ENCODE measurements at regions not wholly inside any gene's neighbourhood (a gene's known extent, or its start where the extent isn't known, plus 50 kb on each side); places are given as distances from the start of the nearest gene placed in this dataset.

DNA sequence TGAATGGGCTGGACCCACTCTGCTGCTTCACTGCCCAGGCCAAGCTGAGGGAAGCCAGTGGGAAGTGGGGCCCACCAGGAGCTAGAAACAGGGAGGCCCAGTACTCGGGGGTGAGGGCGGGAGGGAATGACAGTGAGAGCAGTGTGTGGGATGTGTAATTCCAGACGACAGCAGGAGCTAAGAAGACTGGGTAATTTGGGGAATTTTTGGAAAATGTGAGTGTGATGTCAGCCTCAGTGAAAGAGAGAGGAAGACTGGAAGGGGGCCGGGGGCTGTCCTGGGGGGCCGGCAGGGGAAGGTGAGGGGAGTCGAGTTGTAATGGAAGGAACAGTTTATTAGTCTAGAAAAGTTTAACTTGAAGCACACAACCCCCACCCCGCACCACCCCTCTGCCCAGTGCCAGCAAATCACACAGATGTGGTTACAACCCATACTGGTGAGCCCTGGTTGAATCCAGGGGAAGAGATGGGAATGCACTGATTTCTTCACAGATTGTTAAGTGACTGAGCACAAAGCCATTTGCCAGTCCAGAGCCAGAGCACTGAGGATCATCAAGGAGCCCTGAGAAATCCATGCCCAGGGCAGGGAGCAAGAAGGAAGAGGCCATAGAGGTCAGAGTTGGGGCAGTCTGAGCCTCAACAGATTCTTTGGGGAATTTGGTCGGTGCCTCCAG is 76.7 kb upstream of the PKDCC start:
- FAIRE-seq: no peak

DNA sequence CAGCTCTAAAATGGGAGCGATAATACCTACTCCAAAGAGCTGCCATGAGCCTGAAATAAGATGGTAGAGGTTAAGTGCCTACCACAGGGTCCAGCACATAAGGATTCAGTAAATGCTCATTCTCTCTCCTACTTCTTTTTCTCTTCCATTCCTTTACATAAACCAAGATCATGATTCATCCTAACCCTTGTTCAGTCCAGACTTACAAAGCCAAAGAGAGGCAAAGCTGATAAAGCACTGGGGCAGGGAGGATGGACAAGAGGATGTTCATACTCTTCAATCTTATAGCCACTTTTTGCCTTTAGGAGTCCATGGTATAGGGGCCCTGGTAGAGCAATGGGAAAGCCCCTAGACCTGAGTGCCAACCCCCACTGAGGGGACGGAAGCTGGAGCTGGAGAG is 75.6 kb upstream of the PKDCC start:
- FAIRE-seq: no peak

DNA sequence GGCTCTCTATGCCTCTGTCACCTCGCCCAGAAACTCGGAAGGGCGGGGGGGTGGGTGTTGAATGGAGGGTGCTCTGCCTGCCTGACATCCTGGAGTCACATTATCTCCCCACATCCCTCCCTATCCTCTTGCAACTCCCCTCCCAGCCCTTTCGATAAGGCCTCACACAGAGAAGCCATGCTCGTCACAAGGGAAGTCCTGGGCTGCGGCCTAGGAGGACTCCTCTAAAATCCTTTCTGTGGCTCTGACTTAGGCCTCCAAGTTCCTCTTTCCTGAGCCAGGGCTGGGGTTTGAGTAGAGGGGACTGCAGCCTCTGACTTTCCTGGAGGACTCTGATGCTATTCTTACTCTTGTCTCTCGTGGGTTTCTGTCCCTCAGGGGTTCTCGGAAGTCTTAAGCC is 75.0 kb upstream of the PKDCC start:
- FAIRE-seq: no peak

DNA sequence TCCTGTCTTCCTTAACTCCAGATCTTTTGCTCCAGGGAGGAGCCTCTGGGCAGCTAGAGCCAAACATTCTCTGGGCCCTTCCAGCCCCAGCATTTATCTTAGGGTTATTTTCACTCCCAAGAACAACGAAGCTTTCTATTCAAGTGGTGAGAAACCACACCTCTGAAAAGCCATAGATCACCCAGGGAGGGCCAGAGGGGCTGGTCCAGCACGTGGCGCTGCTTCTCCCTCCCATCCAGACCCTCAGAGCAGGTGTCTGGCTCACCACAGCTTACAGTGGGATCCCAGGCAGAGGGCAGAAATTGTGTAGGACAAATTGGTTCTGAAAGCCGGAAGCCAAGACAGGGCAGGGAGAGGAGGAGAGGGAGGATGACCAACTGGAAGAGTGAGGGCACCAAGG is 74.0 kb upstream of the PKDCC start:
- no peak for FAIRE-seq

DNA sequence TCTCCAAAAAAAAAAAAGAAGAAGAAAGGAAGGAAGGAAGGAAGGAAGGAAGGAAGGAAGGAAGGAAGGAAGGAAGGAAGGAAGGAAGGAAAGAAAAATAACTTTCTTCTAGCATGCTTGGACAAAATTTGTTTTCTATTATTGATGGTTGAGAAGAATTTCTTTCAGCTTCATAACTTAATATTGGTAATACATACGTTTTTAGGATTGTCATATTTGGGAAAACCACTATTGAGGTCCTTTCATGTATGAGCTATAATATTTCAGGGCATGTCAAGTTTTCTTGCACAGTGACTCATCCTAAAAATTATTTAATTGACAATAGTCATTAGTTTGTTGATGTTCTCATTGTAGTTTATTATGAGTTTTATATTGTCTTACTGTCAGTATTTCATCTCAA is 66.4 kb upstream of the PKDCC start:
- no peak for FAIRE-seq

DNA sequence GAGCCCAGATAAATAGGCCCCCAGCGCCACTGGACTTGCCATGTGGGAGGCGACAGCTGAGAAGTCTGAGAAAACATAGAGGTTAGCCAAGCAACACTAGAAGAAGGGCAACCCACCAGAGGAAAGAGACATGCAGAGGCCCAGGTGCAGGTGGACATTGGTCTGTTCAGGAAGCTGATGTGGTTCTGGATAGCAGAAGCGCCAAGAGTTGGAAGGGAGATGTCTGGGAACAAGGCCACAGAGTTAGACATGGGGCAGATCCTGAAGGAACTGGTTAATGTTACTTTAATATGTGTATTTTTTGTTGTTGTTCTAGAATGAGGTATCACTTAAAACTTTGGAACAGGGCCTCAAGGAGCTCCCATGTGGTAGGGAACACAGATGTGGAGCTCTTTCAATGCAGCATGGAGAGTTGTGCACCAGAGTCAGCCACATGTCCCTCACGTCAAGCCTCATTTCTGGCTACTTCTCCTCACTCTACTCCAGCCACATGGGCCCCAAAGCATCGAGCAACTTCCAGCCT is 62.2 kb upstream of the PKDCC start:
- no peak for FAIRE-seq

DNA sequence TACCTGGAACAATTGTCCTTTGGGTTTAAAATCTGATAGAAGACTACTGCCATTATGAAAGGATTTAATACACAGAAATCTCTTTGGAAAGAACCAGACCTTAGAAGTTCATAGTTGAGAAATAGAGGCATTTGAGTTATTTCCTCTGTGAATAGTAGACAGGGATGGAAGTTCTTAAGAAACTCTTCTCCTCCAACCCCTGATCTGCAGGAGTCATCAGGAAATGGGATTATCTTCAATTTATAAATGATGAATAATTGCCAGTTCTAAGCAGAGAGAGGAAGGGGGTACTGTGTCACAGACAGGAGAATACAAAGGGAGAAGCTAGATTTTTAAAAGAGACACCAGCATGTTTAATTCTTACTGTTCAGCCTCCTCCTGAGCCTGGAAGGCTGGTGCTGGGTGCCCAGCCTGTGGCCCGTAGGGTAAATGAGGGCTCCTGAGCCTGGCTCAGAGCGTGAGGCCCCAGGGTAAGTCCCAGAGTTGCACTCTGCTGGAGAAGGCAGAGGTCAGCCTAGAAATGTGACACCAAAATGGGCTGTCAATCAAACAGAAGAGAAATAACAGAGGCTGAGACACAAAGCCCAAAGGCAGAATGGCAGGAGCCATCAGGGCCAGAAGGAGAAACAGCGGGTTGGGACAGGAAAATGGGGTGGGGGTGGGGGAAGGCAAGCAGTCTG is 58.2 kb upstream of the PKDCC start:
- FAIRE-seq: no peak

DNA sequence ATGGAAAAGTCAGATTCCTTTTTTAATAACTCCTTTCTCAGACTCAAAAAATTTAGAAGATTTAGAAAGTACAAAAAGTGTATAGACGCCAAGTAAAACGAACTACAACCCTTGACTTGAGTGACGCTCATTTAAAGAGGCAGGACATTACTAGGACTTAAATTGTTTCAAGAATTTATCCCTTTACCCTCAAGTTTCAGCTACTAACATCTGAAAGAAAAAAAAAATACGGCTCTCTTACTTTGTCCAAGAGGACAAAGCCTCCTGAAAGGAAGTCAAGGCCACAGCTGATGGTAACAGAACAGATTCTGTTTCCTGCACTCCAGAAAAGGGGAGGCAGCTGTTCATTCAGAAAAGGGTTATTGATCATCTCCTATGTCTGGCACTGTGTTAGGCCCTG is 57.6 kb upstream of the PKDCC start:
- no peak for FAIRE-seq

DNA sequence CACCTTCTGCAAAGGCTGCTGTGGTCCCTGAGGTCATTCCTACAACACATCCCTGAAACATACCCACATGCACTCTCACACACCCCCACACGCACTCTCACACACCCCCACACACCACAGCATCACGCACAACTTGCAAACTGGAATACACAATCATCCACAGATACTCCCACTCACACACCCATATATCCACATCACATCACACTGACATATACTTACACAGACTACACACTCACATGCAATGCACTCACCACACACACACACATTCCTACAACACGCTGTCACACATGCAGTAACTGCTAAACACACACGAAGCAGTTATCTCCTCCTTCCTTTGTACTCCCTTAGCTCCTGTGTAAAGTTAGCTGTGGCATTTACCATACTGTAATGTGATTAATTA is 57.1 kb upstream of the PKDCC start:
- no peak for FAIRE-seq

DNA sequence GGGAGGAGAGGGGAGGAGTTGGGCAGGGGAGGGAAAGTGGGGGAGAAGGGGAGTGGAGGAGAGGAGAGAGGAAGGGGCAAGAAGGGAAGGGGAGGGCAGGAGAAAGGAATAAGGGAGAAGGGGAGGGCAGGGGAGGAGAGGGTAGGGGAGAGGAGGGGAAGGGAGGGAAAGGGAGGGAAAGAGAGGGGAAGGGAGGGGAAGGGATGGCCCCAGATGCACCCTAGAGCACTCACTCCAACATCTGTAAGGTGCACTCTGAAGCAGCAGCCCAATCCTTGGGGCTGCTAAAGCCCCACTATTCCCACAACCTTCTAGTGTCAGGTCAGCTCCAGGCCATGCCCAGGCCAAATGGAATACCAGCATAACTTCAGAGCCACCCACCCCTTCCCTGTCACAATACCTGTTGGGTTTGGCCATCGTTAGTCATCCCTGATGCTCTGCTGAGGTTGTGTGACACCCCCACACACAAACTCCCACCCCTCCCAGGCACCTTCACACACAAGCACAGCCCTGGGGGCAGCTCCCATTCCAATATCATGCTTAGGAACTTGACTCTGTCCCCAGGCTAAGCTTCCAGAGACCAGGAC is 55.7 kb upstream of the PKDCC start:
- no peak for FAIRE-seq

DNA sequence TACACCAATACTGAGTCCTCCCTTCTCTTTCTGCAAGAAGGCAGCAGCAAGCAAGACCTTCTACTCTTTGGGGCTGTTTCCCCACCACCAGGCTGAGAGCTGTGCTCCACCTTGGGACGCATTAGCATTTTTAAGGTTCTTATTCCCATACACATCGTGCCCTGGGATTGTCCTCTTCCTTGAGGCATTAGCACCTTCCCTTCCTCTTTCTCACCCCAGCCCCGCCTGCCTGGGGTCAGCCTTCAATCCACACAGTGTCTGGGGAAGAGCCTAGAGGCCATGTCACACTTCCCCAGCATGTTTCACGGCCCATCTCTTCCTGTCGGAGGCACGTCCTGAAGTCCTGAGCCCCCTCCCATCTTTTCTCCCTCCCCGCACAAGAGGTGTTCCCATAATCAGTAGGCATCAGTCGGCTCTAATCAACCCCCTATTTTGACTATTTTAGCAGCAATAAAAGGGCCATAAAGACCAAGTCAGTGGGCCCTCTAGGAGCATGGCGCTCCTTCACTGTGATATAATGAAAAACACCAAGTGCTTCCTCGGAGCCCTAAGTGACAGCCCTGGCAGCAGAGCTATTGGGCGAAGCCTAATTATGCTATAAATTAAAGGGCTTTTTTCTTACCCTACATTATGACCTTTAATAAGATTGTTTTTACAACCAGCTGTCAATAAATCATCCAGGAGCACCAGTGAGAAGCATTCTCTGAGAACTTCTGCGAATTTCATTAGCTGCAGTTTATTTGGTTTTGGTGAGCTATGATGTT is 55.0 kb upstream of the PKDCC start:
- FAIRE-seq: no peak

DNA sequence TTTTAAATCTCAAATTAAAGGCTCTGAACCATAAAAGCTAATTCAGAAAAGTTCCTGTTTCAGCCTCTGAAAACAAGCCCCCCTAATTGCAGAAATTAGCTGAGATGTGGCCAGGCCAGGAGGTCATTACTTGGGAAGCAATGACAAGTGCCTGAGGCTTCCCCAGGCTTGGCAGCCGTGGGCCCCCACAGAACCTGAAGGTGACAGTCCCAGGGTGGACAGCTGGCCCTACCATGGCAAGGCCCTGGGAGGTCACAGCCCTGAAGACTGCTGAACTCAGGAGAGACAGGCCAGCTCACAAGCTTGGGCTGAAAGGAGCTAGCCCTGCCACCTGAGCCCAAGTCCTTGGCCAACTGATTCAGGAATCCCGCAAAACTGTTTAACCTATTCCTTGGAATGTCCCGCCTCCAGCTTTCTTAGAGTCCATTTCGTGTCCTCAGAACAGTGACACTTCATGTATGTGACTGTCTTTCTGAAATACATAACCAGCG is 54.3 kb upstream of the PKDCC start:
- no peak for FAIRE-seq

DNA sequence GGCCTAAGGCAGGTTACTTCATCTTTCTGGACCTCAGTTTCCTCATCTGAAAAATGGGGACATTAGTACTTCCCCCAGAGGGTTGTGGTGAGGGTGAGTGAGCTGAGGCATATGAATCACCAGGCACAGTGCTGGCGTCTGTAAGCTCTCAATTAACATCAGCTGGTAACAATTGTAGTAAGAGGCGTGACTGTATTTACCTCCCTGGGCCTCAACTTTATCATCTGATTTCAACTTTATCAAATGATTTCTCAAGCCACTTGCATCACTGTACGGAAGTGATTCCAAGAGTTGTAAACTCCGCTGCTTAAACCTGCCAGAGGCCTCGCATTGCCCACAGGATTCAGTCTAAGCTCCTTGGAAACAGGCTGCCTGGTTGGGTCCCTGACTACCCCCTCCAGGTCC is 53.6 kb upstream of the PKDCC start:
- no peak for FAIRE-seq

DNA sequence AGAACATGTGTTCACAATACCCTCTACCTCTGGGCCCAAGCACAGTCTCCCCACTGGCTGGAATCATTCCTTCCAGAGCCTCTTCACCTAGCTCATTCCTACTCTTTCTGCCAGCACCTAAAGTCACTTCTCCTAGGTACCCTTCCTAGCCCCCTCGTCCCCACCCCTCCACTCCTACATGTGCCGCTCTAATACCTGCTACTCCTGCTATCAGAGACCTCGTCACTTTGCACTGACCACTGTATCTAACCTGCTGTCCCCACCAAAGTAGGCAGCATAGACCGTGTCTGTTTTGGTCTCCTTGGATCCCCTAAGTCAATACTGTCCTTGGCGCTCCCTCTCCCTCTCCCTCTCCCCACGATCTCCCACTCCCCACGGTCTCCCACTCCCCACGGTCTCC is 53.2 kb upstream of the PKDCC start:
- FAIRE-seq: no peak

DNA sequence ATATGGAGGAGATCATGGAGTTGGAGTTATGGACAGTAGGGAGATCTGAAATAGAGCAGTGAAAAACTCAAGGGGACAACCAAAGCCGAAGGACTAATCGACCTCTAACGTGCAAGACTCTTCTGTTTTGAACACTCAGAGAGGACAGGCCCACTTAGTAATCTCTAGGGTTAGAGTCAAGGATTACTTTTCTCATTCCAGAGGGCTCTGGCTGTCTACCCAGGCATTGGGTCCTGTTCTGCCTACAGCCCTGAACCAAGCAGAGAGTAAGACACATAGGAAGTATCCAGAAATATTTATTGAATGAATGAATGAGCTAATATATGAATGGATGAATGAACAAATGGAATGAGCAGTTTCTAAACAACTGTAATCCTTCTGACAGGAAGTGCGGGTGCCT is 50.3 kb upstream of the PKDCC start:
- FAIRE-seq: no peak
